ENCODE measurements at regions not wholly inside any gene's neighbourhood (a gene's known extent, or its start where the extent isn't known, plus 50 kb on each side); places are given as distances from the start of the nearest gene placed in this dataset.

- H4K91ac ChIP-seq (ENCODE audit: insufficient read depth, low read depth, low read length) = no peak overlapping the region
- no peak overlapping the region for H3K56ac ChIP-seq (ENCODE audit: extremely low read depth, insufficient read depth, low read length)
- no peak overlapping the region for H3K4ac ChIP-seq (ENCODE audit: low read depth, low read length)
- H3K9me3 ChIP-seq (ENCODE audit: control insufficient read depth, insufficient read depth, low read length) = no peaks in the 10 kb centered on the region
- no peak for ATAC-seq (ENCODE audit: low read depth)
- no peak overlapping the region for H4K5ac ChIP-seq (ENCODE audit: low read depth, low read length)
- BruUV-seq (replicated peaks) = no TSS peak
- H2BK20ac ChIP-seq (ENCODE audit: low read depth, low read length) = no peak overlapping the region
- no peak overlapping the region for H3K18ac ChIP-seq (ENCODE audit: low read depth, low read length)
- H3K27me3 ChIP-seq (ENCODE audit: control insufficient read depth, insufficient read depth, low read length) = no peaks in the 10 kb centered on the region
- H2BK120ac ChIP-seq (ENCODE audit: low read depth, low read length) = no peak overlapping the region
- no peak overlapping the region for H3K4me2 ChIP-seq (ENCODE audit: low read depth, low read length)
- in situ Hi-C loops (cut with MboI; ENCODE audit: low sequenced_read_pairs) = no loop called here
- dilution Hi-C loops (cut with HindIII; ENCODE audit: low sequenced_read_pairs, unreplicated experiment) = no loop called here
- no peak overlapping the region for H2AFZ ChIP-seq (replicated peaks; ENCODE audit: low read length, poor library complexity)
- no peaks in the 10 kb centered on the region for H3K4me1 ChIP-seq (ENCODE audit: control insufficient read depth, insufficient read depth, low read length)
- H2AK5ac ChIP-seq (ENCODE audit: low read depth, low read length) = no peak overlapping the region
- no peaks in the 10 kb centered on the region for H3K79me1 ChIP-seq (ENCODE audit: low read depth in 1 of 2, low read length in 2 of 2)
- WGBS, 2 experiments (ENCODE audit: extremely low coverage in 2 of 2, insufficient read length in 1 of 2) = 20% methylated on average over 1 of the region's 5 CpGs; no CpG with 5 or more reads in 1 of the 2 experiments
- CTCF ChIA-PET = interaction anchor here (0.6 kb wide), 1 partner anchor 652 kb away, joined by 3 read pairs; no protein-coding TSS in a partner anchor
- intact Hi-C loops (cut with micrococcal nuclease) = no loop called here
- no peak overlapping the region for H3K14ac ChIP-seq (replicated peaks; ENCODE audit: low read depth, low read length)
- no peak overlapping the region for H4K8ac ChIP-seq (ENCODE audit: low read depth in 2 of 2, low read length in 2 of 2)
- no peak overlapping the region for H3K4me3 ChIP-seq (ENCODE audit: insufficient read depth, low read depth, low read length)
- H3K23ac ChIP-seq (ENCODE audit: low read depth, low read length) = no peak overlapping the region
- POLR2A ChIA-PET (ENCODE audit: unreplicated experiment) = no interaction called here
- H3K9ac ChIP-seq (ENCODE audit: low read depth, low read length) = no peak overlapping the region
- no peak overlapping the region for H2BK5ac ChIP-seq (ENCODE audit: low read depth, low read length, poor library complexity, severe bottlenecking)
- no peaks in the 10 kb centered on the region for H3K9me1 ChIP-seq (ENCODE audit: insufficient read depth, low read length)
- H2AK9ac ChIP-seq (replicated peaks; ENCODE audit: low read depth, low read length, poor library complexity) = no peak overlapping the region
- no peak for TF ChIP-seq CHD1 (IDR thresholded peaks at IDR 0.05; ENCODE audit: low read depth, low read length)
- TF ChIP-seq RAD21 (IDR thresholded peaks at IDR 0.05; ENCODE audit: low read length) = no peak
- no peak for TF ChIP-seq SMC3 (IDR thresholded peaks at IDR 0.05; ENCODE audit: low read depth, low read length)
- no peak for TF ChIP-seq CEBPB (IDR thresholded peaks at IDR 0.05; ENCODE audit: low read depth, low read length)
- TF ChIP-seq RFX5 (IDR thresholded peaks at IDR 0.05; ENCODE audit: low read depth, low read length) = no peak
- no peak for TF ChIP-seq USF2 (IDR thresholded peaks at IDR 0.05; ENCODE audit: low read depth, low read length)
- TF ChIP-seq BHLHE40 (IDR thresholded peaks at IDR 0.05; ENCODE audit: low read depth, low read length) = no peak
- TF ChIP-seq MAZ (IDR thresholded peaks at IDR 0.05; ENCODE audit: borderline replicate concordance, low read depth, low read length) = no peak
- no peak for TF ChIP-seq MAFK (IDR thresholded peaks at IDR 0.05; ENCODE audit: low read depth, low read length)
- TF ChIP-seq NFE2L2 (IDR thresholded peaks at IDR 0.05; ENCODE audit: low read depth, low read length) = no peak
- no peak for TF ChIP-seq POLR2A (IDR thresholded peaks at IDR 0.05; ENCODE audit: low read depth, low read length)
- TF ChIP-seq MXI1 (IDR thresholded peaks at IDR 0.05; ENCODE audit: borderline replicate concordance, low read depth, low read length) = no peak
- TF ChIP-seq ELK1 (IDR thresholded peaks at IDR 0.05; ENCODE audit: borderline replicate concordance, low read depth, low read length) = no peak
- TF ChIP-seq CTCF (conservative IDR thresholded peaks at IDR 0.05; ENCODE audit: low read depth, low read length) = no peak
- no peaks in the 10 kb centered on the region for H4K20me1 ChIP-seq (ENCODE audit: insufficient read depth, low read length)
- no peak overlapping the region for H3K27ac ChIP-seq (ENCODE audit: insufficient read depth, low read length)
- DNase-seq = no peak
- no peaks in the 10 kb centered on the region for H3K36me3 ChIP-seq (ENCODE audit: control insufficient read depth, insufficient read depth, low read length)
- H2BK15ac ChIP-seq (ENCODE audit: low read depth, low read length) = no peak overlapping the region
Measured at GRCh38 chr12:102618197-102618877, 138.0 kb upstream of the IGF1 start.
